ENCODE measurements at regions not wholly inside any gene's neighbourhood (a gene's known extent, or its start where the extent isn't known, plus 50 kb on each side); places are given as distances from the start of the nearest gene placed in this dataset.

- TF ChIP-seq POLR2A (IDR thresholded peaks at IDR 0.05; ENCODE audit: low read depth, low read length): no peak
- TF ChIP-seq SMARCA5 (IDR thresholded peaks at IDR 0.05): no peak
- TF ChIP-seq JUNB (IDR thresholded peaks at IDR 0.05): no peak
- no peak for TF ChIP-seq GABPA (IDR thresholded peaks at IDR 0.05; ENCODE audit: low read depth)
- no peak for TF ChIP-seq PRDM15 (CRISPR knock-in tag; IDR thresholded peaks at IDR 0.05)
- TF ChIP-seq EZH2 (IDR thresholded peaks at IDR 0.05; ENCODE audit: borderline replicate concordance, control insufficient read depth, low read depth, low read length): no peak
These were observed 242.9 kb upstream of the IRX1 start for GRCh38 chr5:3352711-3353110.
